Muscle of arm (tissue), 1 donor: ENCODE measurements at regions not wholly inside any gene's neighbourhood (a gene's known extent, or its start where the extent isn't known, plus 50 kb on each side); places are given as distances from the start of the nearest gene placed in this dataset.

Experiments
- DNase-seq: peaks from one replicate; pipeline ENCODE4 v3.0.0-alpha.2; 2013

DNA sequence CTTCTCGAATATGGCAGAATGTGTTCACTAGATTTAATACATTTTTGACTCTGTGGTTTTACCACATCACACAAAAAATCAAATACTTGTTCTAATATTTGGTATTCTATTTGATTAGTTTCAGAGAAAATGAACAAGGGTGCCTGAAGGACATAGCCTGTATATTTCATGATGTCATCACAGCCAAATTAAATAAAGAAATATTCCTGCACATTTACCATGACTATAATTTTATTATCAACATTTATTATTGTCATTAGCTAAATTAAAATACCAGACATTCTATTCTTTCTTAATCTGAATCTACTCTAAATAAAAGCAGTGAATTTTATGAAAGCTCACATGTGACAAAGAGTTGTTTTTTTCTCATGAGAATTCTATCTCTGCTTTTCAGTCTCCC lies 980.5 kb downstream of the PCDH18 start:
- no peak for DNase-seq

DNA sequence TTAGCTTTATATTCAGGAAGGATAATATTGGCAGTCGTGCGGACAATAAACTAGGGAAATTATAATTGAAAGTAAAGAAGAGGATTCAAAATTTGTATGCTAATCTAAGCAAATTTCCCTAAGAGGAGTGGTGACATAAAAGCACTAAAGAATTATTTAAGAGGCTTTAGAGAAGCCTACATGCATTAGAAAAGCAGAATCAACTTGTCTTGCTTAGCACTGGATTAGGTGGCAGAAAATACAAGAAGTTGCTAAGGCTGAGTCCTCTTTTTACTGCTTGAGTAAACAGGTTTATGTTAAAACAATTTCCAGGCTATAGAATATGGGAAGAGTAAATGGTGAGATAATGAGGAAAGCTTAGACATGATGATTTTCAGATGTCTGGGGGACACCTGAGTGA lies 991.5 kb downstream of the PCDH18 start:
- DNase-seq, result no peak

GRCh38 chr4:136528131-136528530 lies 1004.2 kb downstream of the PCDH18 start:
- no peak for DNase-seq

DNA sequence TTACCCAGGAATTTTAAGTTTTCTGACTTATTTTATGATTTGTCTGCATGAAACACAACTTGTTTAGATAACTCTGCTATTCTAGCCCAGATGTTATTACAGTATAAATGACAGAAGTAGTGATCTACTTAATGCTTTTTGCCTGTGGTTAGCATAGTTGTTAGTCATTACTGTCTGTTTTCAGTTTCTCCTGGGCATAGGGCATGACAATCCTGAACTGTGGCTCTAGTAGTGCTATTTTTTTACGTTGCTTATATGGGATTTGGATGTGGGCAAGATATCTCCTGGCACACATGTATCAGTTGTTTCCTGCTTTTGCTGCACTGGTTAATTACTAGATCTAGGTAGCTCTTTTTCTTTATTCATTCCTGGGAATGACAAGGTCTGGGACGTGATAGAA lies 1005.8 kb downstream of the PCDH18 start:
- DNase-seq, result no peak

GRCh38 chr4:136524039-136524438 lies 1008.3 kb downstream of the PCDH18 start:
- no peak for DNase-seq

GRCh38 chr4:136516371-136516770 lies 1015.9 kb downstream of the PCDH18 start:
- DNase-seq, result no peak

GRCh38 chr4:136505020-136505419 lies 1027.3 kb downstream of the PCDH18 start:
- no peak for DNase-seq

GRCh38 chr4:136495851-136496250 lies 1036.4 kb downstream of the PCDH18 start:
- no peak for DNase-seq

DNA sequence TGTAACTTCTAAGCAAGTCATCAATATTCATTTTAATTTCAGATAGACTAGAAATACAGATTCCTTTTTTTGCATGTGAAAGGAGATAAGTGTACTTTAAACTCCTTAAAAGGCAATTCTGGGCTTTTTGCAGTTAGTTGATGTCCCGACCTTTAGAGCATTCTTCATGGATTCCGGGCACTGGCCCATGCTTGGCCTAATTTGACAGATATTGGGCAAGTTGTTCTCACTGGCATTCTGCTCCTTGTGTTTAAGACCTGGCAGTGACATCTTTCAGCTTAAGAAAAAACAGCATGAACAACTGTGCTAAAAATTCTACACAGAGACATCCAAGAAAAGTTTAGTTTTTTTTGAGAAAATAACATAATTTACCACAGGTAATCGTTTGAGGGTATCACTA lies 1037.2 kb downstream of the PCDH18 start:
- no peak for DNase-seq

DNA sequence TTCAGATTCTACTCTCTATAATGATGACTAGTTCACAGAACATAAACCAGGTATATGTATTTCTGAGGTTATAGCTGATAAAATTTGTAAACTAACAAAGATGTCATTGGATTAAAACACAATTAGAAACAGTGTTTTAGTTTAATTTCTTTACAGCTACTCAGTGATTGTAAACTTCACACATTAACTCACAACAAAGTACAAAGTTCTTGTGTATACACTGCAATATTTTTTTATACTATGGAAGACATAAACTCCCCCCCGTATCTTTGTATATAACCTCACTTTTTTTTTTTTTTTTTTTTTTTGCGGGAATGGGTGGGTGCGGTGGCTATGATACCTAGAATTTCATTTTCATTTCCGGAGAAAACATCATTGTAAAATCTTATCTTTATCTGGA lies 1043.2 kb downstream of the PCDH18 start:
- no peak for DNase-seq

- DNase-seq, result no peak
Observed at GRCh38 chr4:136484996-136485395, 1047.3 kb downstream of the PCDH18 start.

- DNase-seq, result peak; percentile 58
Observed at GRCh38 chr4:136476753-136477152, 1055.5 kb downstream of the PCDH18 start.

DNA sequence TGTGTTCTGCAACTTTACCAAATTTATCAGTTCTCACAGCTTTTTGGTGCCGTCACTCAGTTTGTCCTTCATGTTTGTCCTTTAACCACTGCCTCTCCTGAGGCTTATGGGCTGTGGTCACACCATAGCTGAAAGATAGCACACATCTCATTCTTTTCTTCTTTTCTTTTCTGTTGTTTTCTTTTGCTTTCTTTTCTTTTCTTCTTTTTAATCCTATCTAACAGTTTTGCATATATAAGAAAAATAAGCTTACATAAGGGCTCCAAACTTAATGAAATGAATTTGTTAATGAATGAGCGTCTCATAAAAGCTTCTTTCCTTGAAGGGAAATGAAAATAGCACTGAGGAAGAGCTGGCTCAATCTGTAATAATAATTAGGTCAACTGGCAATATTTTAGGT lies 1061.2 kb downstream of the PCDH18 start:
- no peak for DNase-seq

DNA sequence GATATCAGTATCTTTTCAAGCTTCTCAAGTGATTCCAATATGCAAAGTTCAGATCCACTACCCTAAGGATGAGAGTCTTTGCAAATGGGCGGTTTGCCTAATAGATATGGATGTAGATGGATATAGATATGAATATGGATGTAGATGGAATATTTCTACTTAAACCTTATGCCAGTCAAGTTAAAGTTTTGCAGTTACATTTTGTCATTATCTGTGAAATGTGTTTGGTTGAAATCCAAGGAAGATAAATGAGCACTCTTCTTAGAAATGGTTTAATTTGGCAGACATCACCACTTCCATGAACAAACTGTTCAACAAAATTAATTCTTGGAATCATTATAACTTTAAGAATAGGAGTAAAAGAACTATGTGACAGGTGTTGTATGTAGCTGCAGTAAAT lies 1066.6 kb downstream of the PCDH18 start:
- no peak for DNase-seq

GRCh38 chr4:136463941-136464340 lies 1068.4 kb downstream of the PCDH18 start:
- DNase-seq, result no peak

DNA sequence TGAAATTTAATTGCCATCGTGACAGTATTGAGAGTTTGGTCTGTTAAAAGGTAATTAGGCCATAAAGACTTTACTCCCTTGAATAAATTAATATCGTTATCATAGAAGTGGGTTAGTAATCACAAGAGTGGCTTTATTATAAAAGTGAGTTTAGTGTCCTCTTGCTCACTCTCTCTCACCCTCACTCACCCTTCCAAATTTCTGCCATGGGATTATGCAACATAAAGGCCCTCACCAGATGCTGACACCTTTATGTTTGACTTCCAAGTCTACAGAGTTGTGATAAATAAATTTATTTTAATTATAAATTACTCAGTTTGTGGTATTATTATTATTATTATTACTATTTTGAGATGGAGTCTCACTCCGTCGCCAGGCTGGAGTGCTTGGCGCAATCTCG lies 1070.8 kb downstream of the PCDH18 start:
- no peak for DNase-seq

GRCh38 chr4:136458326-136458725 lies 1074.0 kb downstream of the PCDH18 start:
- no peak for DNase-seq

- no peak for DNase-seq
Observed at GRCh38 chr4:136457577-136457976, 1074.7 kb downstream of the PCDH18 start.

DNA sequence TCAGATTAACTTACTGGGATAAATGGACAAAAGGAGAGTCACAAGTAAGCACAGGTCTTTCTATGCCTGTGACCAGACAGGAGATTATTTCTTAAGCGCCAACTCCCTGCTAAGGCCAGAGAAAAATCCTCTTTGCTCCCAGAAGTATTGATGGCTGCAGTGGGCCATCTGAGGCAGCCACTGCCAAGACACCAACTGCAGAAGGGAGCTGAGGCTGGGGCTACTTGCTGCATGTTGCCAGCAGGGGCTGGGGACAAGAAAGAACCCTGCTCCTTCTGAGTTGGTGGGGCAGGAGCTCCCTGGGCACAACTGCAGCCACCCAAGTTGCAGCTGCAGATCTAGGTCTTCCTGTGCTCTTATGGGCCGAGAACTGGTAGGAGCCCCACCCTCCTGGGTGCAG lies 1075.3 kb downstream of the PCDH18 start:
- no peak for DNase-seq

DNA sequence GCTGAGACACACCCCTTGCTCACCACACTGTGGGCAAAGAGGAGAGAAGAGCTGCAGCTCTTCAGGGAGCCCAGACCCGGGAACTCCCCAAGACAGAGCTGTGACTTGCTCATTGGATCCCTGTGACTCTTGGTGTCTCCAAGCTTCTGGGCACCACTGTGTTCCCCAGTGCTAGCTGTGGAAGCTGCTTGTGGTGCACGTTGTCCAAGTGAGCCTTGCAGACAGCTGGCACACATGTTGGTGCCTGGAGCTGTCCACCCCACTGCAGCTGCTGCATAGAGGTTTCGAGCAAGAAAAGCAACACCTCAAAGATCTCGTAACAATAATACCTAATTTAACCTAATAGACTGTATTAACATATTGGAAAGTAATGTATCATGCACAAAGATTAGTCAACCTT lies 1089.3 kb downstream of the PCDH18 start:
- DNase-seq, result no peak

DNA sequence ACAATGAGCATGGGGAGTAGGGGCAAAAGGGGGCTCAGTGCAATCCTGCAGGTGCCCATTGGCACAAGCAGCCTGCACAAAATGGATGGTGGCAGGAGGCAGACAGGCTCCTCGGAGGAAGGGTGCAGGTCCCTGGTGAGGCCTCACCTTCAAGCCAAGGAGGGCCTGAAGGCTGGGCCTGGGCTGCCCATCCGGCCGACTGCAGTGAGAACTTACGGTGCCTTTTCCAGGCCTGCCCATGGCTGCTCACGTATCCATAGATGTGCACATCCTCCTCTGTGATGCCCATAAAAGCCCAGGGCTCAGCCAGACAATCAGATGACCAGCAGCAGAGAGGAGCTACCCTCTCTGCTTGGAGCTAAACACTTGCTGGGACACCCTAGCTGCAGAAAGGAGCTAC lies 1089.8 kb downstream of the PCDH18 start:
- DNase-seq, result no peak

GRCh38 chr4:136441629-136442282 lies 1090.5 kb downstream of the PCDH18 start:
- DNase-seq, result no peak

DNA sequence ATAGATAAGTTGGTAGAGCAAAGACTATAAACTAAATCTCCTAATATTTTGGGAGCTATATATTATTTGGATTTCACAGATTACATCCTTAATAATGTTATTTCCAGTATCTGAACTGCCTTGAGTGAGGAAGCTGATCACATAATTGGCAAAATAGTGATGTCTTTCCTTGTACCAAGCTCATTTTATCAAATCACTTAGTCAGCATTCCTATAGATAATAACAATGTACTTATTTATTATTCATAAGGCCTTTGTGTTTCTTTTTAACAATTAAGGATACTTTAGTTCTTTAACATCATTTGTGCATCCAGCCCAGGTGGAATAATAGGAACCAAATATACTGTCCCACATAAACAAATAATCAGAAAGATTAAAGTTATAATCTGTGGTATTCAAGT lies 1093.6 kb downstream of the PCDH18 start:
- DNase-seq, result no peak

DNA sequence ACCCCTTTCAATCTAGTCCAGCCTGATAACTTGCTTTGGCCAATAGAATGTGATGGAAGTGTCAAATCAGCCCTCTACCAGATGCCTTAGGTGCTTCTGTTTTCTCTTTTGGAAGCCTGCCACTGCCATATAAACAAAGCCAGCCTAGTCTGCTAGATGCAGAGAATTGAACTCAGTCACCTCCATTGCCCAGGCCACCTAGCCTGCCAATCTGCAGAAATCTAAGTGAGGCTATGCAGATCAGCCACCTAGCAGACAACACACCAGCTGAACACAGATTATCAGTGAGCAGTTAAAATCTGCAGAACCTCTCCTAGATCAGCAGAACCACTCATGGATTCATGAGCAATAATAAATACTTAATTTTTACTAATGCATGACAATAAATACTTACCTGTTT lies 1108.2 kb downstream of the PCDH18 start:
- no peak for DNase-seq

DNA sequence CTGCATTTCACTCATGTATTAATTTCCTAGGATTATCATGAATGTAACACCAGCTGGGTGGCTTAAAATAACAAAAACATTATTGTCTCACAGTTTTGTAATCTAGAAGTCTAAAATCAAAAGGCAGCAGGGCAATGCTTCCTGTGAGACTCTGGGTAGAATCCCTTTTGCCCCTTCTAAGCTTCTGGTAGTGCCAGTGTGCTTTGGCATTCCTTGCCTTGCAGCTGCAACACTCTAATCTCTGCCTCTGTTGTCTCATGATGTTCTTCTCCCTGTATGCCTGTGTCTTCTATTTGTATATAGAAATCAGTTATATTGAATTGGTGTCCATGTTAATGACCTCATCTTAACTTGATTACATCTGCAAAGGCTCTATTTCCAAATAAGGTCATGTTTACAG lies 1117.3 kb downstream of the PCDH18 start:
- DNase-seq, result no peak
